DND-41 (cell line): ENCODE measurements at regions not wholly inside any gene's neighbourhood (a gene's known extent, or its start where the extent isn't known, plus 50 kb on each side); places are given as distances from the start of the nearest gene placed in this dataset.

ENCODE experiments used
- CTCF ChIP-seq: IDR thresholded peaks from 2 replicates; pipeline ENCODE4 v1.5.1; 2012; ENCODE audit warnings: borderline replicate concordance, low read length, moderate library complexity, mild to moderate bottlenecking; ENCODE audit not compliant: poor library complexity, severe bottlenecking; ENCODE audit errors: extremely low read depth
- EZH2 ChIP-seq: IDR thresholded peaks from 3 replicates; pipeline ENCODE4 v1.6.1; 2012; ENCODE audit warnings: borderline replicate concordance, low read depth, mild to moderate bottlenecking, moderate library complexity, low read length, inconsistent platforms; ENCODE audit not compliant: severe bottlenecking

- TF ChIP-seq CTCF (no peak), EZH2 (no peak)
Measured at GRCh38 chr2:184041777-184042176, 556.6 kb upstream of the ZNF804A start.
